Omental fat pad (tissue), 3 donors: ENCODE measurements at regions not wholly inside any gene's neighbourhood (a gene's known extent, or its start where the extent isn't known, plus 50 kb on each side); places are given as distances from the start of the nearest gene placed in this dataset.

Experiments
- ATAC-seq: fragments of 150-250 bp; one replicate; pipeline ENCODE4 v1.9.1; 2016; ENCODE audit warnings: mild to moderate bottlenecking, moderate library complexity; ENCODE audit not compliant: low FRiP score
- DNase-seq: peaks from one replicate; pipeline ENCODE4 v3.0.0-alpha.2; 2019; ENCODE audit warnings: low spot score
- TF ChIP-seq, protein P1 (sequence below), 3 donors: fragments of 450-650 bp; IDR thresholded peaks; one replicate each; pipeline ENCODE4 v1.5.1; 2016 to 2017; ENCODE audit warnings: antibody characterized with exemption in 3 of 3, mild to moderate bottlenecking in 3 of 3, moderate library complexity in 2 of 3

DNA sequence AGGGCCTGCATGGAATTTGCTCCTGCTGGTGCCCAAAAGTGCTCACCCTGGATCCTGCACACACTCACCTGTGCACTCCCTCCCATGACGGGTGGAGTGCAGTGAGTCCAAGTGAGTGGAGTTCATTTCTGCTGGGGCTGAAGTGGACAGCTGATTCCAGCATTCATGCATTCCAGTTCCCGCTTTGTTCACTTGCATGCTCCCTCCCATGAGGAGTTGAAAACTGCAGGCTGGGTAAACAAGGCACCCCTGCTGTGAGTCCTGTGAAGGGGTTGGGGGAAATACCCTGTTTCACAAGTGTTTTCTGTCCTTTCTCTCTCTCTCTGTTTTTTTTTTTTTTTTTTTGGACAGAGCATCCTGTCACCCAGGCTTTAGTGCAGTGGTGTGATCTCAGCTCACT lies 454.1 kb upstream of the NOX3 start:
- DNase-seq (no peak), ATAC-seq (no peak)
- TF ChIP-seq, protein P1, sequence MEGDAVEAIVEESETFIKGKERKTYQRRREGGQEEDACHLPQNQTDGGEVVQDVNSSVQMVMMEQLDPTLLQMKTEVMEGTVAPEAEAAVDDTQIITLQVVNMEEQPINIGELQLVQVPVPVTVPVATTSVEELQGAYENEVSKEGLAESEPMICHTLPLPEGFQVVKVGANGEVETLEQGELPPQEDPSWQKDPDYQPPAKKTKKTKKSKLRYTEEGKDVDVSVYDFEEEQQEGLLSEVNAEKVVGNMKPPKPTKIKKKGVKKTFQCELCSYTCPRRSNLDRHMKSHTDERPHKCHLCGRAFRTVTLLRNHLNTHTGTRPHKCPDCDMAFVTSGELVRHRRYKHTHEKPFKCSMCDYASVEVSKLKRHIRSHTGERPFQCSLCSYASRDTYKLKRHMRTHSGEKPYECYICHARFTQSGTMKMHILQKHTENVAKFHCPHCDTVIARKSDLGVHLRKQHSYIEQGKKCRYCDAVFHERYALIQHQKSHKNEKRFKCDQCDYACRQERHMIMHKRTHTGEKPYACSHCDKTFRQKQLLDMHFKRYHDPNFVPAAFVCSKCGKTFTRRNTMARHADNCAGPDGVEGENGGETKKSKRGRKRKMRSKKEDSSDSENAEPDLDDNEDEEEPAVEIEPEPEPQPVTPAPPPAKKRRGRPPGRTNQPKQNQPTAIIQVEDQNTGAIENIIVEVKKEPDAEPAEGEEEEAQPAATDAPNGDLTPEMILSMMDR (IDR thresholded peaks at IDR 0.05) = no peak

DNA sequence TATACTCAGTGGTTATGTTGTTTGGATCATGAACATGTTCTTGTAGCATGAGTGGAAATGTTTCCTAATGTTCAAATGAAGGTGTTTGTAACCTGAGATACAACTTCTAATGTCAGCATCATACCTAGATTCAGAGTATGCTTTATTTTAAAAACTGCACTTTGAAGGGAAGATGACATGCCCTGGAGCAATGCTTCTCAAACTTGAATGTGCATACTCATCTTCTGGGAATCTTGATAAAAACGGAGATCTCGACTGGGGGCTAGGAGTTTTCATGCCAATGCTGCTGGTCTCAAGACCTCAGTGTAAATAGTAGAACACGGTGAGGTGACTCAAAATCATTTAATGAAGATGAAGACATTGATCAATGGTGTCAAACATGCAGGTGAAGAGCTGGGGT lies 440.0 kb upstream of the NOX3 start:
- ATAC-seq = no peak
- TF ChIP-seq, protein P1 (IDR thresholded peaks at IDR 0.05) = no peak
- no peak for DNase-seq

DNA sequence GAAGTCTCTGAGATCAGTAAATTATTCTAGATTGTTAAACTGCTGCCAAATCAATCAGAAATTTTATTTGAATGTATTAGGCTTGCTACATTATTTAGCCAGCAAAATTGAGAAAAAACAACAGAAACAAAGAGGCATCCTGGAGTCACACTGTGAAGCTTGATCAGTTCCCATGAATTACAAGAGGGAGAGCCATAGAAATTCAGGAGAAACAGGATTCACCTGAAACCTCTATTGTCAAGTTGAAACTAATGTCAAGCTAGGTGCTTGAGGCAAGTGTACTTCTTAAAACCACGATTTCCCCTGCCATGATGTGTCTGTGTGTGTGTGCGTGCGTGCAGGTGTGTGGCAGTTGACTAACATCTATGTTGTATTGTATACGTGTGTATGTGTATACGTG lies 439.1 kb upstream of the NOX3 start:
- ATAC-seq = no peak
- DNase-seq = no peak
- TF ChIP-seq, protein P1 (IDR thresholded peaks at IDR 0.05) = no peak

DNA sequence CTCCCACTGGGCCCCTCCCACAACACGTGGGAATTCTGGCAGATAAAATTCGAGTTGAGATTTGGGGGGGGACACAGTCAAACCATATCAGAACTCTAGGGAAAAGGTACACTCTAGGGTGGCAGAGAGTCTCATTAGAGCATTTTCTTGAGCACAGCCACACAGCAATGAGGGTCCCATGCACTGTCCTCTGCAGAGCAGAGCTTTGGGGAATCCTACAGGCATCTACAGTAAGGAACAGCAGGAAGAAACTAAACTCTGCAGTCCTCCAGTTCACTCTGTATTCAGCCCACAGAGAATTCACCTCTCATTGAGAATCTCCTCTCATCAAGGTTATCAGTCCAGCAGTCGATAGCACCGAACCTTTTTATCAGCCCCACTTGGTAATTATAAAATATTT lies 438.6 kb upstream of the NOX3 start:
- ATAC-seq (no peak), DNase-seq (no peak)
- TF ChIP-seq, protein P1 (IDR thresholded peaks at IDR 0.05) = no peak

DNA sequence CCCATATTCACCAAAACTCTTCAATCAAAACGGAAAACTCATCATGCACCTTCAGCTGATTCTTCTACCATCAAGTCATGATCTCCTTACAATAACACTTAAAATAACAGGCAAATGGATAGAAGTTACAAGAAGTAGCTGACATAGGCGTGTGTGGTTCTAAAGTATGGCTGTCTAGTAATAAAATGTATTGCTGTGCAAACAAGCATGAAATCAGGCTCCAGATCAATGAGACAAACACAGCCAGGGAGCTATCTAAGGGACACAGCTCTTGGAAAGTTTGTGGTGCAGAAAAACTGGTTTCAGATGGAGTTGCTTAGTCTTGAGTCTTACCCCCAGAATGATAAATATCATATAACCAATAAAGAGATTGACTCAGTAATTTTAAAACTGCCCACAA lies 434.8 kb upstream of the NOX3 start:
- ATAC-seq = no peak
- DNase-seq = no peak
- TF ChIP-seq, protein P1 (IDR thresholded peaks at IDR 0.05) = no peak

DNA sequence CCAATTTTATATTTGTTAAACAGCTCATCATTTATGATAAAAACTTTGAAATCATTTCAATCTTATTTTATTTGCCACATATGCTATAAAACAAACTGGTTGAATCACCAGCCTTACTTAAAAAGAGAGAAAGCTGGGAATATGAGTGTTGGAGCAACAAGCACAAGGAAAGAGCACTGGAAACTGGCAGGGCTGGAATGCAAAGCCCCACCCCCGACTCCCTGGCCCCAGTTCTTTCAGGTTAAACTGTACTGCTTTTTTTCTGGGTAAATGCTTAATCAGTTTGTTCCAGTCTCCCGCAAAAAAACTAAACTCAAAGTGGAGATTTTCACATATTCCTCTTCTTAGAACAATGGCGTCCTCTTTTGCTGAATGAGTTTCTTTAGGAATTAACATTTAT lies 433.8 kb upstream of the NOX3 start:
- no peak for ATAC-seq
- DNase-seq = no peak
- TF ChIP-seq, protein P1 (IDR thresholded peaks at IDR 0.05) = no peak

DNA sequence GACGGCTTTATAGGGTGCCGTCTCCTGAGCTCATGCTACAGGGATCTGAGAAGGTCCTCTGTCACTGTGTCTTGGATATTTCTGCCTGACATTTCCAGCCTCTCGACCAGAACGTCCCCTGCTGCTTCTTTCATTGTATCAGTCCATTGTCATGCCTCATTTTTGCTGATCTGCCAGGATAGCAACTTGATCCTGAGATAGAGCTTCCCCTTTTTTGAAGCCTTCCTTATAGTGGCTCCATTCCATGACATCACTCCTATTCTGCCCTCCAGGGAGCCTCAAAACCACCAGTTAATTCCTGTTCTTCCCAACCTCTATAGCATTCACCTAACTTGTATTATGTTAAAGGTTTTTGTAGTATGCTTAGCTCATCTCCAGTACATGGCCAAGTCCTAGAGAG lies 431.8 kb upstream of the NOX3 start:
- ATAC-seq (no peak), DNase-seq (no peak)
- TF ChIP-seq, protein P1 (IDR thresholded peaks at IDR 0.05) = no peak
